HG02610 (cell line): ENCODE measurements at regions not wholly inside any gene's neighbourhood (a gene's known extent, or its start where the extent isn't known, plus 50 kb on each side); places are given as distances from the start of the nearest gene placed in this dataset.
"Not testable (repeated sequence)": the region's sequence is repeated elsewhere in the genome, so short reads cannot be mapped to it uniquely, and the experiment has no call there.

Experiments used
- ATAC-seq: cut with Tn5 transposase; IDR thresholded peaks from one replicate; pipeline ENCODE4 v1.9.1; 2021; ENCODE audit warnings: mild to moderate bottlenecking, moderate library complexity; ENCODE audit not compliant: unreplicated experiment

DNA sequence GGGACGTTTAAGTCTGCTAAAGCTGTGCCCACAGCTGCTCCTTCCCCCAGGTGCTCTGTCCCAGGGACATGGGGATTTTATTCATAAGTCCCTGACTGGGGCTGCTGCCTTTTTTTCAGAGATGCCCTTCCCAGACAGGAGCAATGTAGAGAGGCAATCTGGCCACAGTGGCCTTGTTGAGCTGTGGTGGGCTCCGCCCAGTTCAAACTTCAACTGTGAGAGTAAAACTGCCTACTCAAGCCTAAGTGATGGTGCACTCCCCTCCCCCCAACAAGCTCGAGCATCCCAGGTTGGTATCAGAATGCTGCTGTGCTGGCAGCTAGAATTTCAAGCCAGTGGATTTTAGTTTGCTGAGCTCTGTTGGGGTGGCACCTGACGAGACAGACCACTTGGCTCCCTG, 1371.4 kb downstream of the ADGRL3 start:
- no peak for ATAC-seq

DNA sequence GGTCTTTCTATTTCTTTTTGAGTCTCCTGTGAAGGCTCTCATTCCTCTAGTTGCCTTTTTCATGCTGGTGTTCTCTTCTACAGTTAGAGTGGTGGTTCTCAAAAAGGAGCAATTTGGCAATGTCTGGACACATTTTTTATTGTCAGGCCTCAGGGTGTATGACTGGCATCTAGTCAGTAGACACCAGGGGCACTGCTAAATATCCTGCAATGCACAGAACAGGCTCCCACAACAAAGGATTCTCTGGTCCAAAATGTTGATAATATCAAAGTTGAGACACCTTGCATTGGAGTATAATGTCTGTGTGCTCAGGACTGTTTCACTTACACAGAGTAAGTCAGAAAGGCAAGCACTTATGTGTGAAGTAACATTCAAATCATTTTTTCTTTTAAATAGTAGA, 1360.7 kb downstream of the ADGRL3 start:
- no peak for ATAC-seq

DNA sequence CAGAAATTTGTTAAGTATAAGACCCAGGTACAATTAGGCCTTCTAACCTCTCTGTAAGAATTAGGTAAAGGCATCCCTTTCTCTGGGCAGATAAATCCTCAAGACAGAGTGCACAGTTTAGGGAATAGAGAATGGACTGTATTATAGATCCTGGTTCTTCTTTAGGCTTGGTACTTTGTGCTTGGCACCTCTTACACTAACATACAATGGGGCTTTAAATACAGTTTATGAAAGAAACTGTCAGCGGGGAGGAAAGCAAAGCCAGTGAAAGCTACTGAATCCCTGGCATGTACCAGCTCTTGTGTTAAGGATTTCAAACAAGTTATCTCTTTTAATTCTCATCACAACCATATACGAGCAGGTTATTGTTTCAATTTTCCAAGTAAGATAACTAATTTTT, 1350.0 kb downstream of the ADGRL3 start:
- no peak for ATAC-seq

DNA sequence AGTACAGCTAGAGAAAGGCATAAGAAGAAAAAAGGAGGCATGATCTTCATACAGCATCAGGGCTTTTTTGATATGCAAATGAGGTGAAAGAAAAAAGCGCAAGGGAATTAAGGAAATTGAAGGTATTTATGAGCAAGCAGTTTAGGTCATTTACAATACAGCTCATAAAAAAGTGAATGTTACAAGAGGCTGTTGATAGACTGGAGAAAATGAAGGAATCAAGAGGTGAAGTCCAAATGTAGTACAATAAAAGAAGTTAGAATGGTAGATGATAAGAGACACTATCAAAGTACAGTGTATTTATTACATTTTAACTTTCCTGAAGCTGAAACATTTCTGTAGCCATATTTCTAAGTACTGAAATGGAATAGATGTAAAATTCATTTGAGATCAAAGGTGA, 1349.5 kb downstream of the ADGRL3 start:
- no peak for ATAC-seq

DNA sequence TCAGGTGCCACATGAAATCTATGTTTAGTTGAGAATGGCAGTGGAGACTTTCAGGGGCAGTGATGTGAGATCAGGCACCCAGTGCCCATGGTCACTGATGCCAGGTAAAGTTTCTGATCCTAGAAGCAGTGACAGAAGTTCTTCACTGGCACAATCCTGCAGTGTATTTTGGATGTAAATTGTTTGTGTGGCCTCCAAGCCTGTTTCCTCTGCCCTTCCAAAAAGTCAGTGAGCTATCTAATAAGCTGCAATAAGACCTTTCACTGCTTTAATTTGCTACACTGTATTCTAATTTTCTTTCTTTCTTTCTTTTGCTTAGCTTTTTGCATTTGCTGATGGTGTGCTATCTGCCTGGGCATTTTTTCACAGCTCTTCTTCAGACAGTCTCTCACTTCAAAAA, 1348.6 kb downstream of the ADGRL3 start:
- no peak for ATAC-seq

DNA sequence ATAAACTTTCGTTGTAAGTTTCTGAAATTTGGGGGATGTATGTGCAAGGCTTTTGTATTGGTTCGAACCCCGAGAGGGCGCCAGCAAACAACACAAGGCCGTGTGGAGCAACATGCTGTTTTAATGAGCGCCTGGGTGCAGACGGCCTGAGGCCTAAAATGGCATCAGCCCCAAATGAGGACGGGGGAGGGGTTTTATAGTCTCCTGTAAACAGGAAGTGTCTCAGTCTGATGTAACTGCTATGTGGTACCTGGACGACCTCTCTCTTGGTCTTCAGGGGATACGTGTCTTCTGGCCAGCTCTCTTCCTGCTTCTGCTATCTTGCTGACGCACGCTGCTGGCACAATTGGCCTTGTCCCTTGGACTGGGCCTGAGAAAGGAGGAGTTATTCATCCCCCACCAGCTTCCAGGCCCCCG, 1348.0 kb downstream of the ADGRL3 start:
- ATAC-seq: no peak

DNA sequence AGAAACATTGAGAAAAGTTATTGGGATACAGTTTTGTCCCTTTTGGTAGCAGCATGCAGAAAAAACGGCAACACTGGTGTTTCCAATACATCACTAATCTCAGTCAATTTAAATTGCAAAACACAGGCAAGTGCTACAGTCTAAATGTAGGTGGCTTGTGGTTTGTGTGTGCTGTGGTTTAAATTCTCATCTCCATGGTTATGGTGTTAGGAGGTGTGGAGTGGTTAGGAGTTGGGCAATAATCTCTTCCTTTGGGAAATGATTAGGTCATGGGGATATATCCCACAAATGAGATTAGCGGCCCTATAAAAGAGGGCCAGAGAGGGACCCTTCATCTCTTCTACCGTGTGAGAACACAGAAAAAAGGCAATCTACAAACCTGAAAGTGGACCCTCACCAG, 1344.3 kb downstream of the ADGRL3 start:
- ATAC-seq: peak; percentile 87

DNA sequence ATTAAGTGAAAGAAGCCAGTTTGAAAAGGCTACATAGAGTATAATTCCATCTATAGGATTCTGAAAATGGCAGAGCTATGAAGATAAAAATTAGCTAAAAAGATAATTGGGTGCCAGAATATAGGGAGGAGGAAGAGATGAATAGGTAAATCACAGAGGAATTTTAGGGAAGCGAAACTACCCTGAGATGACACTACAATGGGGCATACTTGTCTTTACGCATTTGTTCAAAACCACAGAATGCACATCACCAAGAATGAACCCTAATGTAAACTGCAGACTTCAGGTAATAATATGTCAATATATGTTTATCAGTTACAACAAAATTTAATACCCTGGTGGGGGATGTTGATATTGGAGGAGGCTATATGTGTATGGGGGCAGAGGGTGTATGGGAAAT, 1342.9 kb downstream of the ADGRL3 start:
- ATAC-seq: no peak

DNA sequence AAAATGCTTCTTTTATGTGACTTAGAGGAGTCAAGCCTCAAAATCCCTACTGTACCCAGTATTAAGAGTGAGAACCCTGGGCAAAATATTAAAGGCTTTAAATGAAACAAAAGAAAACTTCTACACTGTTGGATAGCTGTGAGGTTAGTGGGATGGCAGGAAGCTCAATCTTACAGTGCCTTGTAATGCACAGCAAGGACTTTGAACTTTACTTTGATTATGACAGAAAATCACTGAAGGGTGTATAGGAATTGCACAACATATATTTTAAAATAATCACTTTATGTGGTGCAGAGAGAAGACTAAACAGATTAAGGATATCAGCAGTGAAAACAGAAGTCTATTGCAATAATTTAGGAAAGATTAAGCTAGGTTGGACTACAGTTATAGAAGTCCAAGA, 1333.4 kb downstream of the ADGRL3 start:
- no peak for ATAC-seq

DNA sequence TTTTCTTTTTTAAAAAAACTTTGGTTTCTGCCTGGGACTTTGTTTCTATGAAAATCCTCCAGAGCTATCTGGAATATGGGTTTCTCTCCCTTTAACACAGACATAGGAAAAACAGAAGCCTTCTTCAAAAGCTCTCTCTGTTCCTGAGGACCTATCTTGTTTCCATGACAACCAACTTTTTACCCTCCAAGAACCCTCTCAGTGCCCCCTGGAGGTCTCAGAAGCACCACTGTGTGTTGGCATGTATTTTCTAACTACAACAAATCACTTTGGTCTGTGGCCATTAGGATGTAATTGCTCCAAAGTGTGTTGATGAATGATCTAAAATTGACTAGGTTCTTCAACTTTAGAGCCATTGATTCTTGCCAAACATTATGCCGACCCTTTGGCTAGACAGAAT, 1331.6 kb downstream of the ADGRL3 start:
- no peak for ATAC-seq

DNA sequence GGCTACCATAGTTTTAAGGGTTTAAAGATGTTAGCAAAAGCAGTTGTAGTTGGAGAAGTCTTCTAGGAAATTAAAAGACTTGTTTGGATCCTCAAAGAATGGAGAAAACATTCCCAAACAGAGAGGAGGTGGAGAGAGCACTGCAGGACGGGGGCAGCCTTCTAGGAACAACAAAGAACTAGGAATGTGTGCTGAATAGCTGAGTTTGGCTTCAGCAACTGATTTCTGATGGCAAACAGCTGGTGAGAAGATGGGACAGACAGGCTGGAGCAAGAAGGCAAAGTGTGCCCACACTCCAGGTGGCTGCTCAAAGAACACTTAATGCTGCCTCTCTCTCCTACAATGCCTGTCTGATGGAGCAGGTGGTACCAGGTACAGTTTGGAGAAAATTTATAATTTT, 1331.1 kb downstream of the ADGRL3 start:
- no peak for ATAC-seq

DNA sequence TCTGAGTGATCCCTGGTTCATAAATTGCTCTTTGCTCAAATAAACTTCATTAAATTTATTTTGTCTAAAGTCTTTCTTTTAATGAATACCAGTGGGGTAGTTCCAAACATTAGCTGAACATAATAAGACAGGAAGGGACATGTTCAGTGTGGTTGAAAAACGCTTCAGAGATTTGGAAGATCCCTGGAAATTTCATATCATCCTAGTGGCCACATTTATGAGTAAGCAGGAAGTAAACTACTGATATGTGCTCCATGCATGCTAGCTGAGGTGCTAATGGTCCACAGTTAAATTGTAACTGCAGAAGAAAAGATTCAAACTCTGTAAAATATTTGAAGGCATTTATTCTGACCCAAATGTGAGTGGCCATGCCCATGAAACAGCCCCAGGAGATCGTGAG, 1328.7 kb downstream of the ADGRL3 start:
- peak; percentile 64 for ATAC-seq

DNA sequence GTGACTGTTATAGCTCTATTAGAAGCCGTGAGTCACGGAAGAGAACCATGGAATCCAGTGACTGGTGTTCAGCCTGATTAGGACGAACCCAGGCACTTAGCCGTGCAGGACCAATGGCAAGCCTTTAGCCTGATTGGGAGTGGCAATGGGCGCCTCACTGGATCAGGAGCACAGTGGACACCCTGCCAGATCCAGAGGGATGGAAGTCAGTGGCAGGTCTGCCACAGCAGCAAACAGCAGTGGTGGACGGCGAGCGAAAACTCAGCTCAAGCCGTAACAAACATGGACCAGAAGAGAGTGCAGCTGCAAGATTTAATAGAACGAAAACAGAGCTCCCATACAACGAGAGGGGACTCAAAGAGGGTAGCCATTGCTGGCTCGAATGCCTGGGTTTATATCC, 1326.5 kb downstream of the ADGRL3 start:
- no peak for ATAC-seq

DNA sequence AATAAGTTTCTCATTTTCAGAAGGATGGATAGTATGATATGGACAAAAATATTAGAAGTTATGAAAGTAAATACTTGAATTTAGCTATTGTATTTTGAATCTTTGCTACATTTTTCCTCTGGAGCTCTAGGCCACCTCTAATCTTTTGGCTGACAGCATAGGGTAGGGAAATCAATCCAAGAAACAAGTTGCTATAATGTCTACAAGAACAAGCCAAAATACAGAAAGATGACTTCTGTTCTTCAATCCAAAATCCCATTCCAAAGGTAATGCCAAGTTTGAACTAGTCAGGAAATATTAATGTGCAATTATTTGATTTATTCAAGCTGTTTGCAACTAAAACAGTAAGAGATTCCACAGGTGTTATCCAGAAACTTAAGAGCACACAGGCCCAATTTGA, 1323.1 kb downstream of the ADGRL3 start:
- ATAC-seq: no peak

DNA sequence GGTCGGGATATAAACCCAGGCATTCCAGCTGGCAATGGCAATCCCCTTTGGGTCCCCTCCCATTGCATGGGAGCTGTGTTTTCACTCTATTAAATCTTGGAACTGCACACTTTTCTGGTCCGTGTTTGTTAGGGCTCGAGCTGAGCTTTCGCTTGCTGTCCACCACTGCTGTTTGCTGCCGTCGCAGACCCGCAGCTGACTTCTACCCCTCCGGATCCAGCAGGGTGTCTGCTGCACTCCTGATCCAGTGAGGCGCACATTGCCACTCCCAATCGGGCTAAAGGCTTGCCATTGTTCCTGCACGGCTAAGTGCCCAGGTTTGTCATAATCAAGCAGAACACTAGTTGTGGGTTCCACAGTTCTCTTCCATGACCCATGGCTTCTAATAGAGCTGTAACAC, 1322.1 kb downstream of the ADGRL3 start:
- no peak for ATAC-seq

DNA sequence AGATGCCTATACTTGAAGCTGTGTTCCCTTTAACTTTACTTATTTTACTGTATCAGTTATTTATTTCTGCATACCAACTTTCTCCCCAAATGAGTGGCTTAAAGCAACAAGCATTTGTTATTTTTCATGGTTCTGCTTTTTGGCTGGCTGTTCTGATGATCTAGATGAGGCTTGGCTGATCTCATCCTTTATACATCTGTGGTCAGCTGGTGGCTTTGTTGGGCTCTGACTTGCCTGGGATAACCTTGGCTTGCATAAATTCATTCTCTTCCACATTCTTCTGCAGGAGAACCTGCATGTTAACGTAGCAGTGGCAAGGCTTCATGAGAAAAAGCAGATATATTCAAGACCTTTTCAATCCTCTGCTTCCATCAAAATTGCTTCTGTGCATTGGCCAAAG, 1317.6 kb downstream of the ADGRL3 start:
- ATAC-seq: no peak

DNA sequence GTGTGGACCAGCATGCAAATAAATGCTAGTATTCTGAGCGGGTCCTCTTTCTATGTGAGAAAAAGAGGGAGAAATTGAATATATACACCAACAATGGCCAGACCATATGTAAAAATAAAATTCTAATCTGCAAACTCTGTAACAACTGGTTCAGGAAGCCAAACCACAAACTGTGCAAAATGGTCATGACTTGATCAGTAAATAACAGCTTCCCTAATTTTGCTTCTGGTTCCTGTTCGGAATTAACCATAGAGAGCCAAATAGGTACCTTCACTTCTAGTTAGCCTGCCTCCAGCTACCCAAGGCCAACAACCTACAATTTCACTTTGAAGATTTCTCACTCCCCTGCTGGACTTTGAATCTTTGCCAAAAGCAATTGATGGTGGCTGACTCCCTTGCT, 1313.2 kb downstream of the ADGRL3 start:
- no peak for ATAC-seq

DNA sequence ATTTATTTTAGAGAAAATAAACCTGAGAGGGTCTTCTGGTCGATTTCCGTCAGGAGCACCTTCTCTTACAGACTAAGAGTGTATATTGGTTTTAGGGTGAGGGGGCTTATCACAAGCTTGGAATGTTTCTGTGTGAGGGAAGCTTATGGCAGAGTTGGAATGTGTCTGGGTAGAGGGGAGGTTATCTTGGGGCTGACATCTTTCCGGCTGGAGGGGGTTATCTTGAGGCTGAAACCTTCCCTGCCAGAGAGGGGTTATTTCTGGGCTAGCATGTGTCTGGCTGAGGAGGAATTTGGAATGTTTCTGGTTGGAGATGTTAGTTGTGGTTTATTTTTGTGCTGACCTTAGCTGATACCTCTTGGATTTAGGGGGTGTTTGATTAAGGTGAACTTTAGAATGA, 1312.1 kb downstream of the ADGRL3 start:
- ATAC-seq: no peak

DNA sequence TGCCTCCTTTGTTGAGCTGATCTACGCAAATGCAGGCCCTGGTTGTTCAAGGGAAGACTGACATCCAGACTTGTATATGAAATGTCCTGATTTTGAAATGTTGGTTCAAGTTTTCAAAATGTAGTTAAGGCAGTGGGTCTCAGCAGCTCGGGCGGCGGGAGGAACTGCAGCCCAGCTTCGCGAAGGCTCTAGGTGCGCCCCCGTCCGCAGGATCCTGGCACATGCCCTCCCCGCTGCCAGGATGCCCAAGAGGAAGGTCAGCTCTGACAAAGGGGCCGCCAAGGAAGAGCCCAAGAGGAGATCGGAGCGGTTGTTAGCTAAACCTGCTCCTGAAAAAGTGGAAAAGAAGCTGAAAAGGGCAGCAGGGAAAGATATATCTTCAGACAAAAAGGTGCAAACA, 1310.1 kb downstream of the ADGRL3 start:
- ATAC-seq: no peak

DNA sequence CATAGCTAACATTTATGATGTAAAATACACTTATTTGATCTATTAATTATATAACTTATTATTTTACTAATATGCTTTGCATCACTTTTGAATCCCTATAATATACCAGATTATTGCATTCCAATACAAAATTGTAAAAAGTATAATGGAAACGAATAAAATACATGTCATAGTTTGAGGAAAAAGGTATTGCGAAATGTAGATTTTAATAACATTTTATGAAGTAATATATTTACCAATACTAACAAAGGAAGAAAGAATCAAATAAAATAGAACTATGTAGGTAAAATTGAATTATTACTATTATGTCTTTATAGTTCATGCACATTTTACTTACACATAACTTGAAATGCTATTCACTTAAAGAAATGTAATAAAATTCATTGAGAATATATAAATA, 1300.2 kb downstream of the ADGRL3 start:
- ATAC-seq: no peak

DNA sequence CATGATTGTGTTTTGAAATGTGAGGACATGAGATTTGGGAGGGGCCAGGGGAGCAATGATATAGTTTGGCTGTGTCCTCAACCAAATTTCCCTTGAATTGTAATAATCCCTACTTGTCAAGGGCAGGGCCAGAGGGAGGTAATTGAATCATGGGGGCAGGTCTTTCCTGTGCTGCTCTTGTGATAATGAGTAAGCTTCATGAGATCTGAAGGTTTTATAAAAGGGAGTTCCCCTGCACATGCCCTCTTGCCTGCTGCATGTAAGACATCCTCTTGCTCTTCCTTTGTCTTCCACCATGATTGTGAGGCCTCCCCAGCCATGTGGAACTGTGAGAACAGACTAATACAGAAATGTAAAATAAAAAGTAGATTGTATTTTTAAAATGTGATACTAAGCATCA, 1294.9 kb downstream of the ADGRL3 start:
- peak; percentile 70 for ATAC-seq

DNA sequence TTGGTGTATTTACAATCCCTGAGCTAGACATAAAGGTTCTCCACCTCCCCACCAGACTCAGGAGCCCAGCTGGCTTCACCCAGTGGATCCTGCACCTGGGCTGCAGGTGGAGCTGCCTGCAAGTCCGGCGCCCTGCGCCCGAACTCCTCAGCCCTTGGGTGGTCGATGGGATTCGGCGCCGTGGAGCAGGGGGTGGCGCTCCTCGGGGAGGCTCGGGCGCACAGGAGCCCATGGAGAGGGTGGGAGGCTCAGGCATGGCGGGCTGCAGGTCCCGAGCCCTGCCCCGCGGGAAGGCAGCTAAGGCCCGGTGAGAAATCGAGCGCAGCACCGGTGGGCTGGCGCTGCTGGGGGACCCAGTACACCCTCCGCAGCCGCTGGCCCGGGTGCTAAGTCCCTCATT, 1291.6 kb downstream of the ADGRL3 start:
- ATAC-seq: not testable (repeated sequence)

DNA sequence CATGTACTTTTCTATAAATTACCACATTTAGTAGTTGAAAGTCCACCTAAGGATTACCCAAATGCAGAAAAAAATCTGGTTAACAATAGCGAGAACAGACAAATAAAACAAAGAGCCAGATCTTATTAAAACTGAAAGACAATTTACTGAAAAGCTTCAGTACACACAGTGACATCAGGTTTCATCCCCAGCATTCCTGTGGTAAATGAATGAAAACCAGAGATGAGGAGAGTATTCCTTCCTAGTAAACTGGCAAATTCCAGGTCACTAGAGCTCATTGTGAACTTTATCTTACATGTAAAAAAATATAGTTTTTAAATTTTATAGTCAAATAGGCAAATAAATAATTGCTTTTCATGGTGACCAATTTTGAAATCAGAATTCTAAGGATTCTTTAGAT, 1290.5 kb downstream of the ADGRL3 start:
- ATAC-seq: no peak

DNA sequence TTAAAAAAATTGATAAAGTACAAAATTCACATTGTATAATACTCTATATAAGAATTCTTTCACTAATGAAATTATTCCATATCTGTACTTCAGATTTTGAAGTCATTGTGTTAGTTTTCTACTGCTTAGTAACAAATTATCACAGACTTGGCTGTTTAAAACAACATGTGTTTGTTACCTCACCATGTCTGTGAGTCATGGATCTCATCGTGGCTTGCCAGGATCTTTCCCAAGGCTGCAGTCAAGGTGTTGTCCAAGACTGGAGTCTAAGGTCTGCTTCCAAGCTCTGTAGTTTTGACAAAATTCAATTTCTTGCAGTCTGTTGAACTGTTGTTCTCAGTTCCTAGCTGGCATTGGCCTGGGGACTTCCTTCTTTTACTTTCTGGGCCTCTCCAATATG, 1286.9 kb downstream of the ADGRL3 start:
- no peak for ATAC-seq
